ENCODE measurements at regions not wholly inside any gene's neighbourhood (a gene's known extent, or its start where the extent isn't known, plus 50 kb on each side); places are given as distances from the start of the nearest gene placed in this dataset.

DNA sequence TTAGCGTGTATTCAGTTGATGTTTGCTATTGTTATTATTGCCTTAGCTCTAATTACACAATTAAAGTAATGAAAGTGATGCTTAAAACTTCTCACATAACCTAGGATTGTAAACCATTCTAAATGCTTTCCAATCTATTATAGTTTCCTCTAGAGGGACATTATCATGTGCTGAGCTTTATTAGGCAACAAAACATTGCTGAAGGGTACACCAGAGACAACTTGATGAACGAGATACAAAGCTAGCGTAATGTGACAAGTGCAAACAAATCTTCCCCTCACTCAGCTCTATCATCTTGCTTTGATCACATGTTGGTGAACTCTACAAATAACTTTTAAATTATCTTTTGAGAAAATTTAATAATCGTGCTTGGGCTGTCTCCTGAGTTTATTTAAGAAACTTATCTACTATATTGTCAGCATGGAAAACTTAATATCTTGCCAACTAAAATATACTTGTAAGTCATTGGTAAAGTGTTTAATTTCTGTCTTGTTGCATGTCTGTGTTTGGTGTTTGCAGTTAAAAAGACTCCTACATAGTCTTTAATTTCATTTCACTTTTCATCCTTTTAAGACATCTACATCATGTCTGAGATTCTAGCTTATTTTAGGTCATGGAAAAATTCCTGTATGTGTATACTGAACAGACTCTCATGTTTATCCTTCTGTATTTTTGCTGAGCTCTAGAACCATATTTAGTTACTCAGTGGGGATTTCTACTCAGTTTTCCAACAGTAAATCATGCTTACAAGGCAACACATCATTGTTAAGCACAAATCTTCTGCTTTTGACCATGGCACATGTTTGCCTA is 104.2 kb upstream of the ADAMTS5 start:
- intact Hi-C loops (cut with DNase I) = no loop called here
- Histone ChIP-seq H3K27ac (no peak overlapping the region), H3K4me3 (no peak overlapping the region), H3K9me3 (no peaks in the 10 kb centered on the region), H3K27me3 (ENCODE audit: insufficient read depth in 3 of 3, low read length in 2 of 3) (no peaks in the 10 kb centered on the region), H3K36me3 (ENCODE audit: insufficient read depth in 1 of 2, low read depth in 1 of 2) (no peaks in the 10 kb centered on the region), H3K4me1 (no peaks in the 10 kb centered on the region)
- 64 to 71% (median 68%) methylated on average over 4 of the region's 4 CpGs for WGBS, 3 donors
- no peak for ATAC-seq
- TF ChIP-seq, protein P1, sequence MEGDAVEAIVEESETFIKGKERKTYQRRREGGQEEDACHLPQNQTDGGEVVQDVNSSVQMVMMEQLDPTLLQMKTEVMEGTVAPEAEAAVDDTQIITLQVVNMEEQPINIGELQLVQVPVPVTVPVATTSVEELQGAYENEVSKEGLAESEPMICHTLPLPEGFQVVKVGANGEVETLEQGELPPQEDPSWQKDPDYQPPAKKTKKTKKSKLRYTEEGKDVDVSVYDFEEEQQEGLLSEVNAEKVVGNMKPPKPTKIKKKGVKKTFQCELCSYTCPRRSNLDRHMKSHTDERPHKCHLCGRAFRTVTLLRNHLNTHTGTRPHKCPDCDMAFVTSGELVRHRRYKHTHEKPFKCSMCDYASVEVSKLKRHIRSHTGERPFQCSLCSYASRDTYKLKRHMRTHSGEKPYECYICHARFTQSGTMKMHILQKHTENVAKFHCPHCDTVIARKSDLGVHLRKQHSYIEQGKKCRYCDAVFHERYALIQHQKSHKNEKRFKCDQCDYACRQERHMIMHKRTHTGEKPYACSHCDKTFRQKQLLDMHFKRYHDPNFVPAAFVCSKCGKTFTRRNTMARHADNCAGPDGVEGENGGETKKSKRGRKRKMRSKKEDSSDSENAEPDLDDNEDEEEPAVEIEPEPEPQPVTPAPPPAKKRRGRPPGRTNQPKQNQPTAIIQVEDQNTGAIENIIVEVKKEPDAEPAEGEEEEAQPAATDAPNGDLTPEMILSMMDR (IDR thresholded peaks at IDR 0.05) = no peak
- no peak for DNase-seq

DNA sequence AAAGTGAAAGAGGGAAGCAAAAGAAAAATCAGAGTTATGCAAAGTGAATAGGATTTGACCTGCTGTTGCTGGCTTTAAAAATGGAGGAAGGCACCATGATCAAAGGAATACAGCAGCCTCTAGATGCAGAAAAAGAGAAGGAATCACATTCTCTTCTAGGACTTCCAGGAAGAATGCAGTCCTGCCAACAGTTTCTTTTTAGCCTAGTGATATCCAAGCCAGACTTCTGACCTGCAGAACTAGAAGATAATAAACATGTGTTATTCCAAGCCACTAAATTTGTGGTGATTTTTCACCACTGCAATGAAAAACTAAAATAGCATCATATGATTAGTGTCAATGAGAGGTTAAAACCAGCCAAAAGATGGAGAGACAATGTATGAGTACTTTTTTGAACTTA is 101.9 kb upstream of the ADAMTS5 start:
- H3K4me3 ChIP-seq = no peak overlapping the region
- no peak overlapping the region for H3K27ac ChIP-seq
- H3K9me3 ChIP-seq = no peaks in the 10 kb centered on the region
- H3K4me1 ChIP-seq = no peaks in the 10 kb centered on the region
- ATAC-seq = no peak
- no peak for DNase-seq
- H3K27me3 ChIP-seq (ENCODE audit: insufficient read depth in 3 of 3, low read length in 2 of 3) = no peaks in the 10 kb centered on the region
- intact Hi-C loops (cut with DNase I) = no loop called here
- no peaks in the 10 kb centered on the region for H3K36me3 ChIP-seq (ENCODE audit: insufficient read depth in 1 of 2, low read depth in 1 of 2)
- TF ChIP-seq, protein P1 (IDR thresholded peaks at IDR 0.05) = no peak

DNA sequence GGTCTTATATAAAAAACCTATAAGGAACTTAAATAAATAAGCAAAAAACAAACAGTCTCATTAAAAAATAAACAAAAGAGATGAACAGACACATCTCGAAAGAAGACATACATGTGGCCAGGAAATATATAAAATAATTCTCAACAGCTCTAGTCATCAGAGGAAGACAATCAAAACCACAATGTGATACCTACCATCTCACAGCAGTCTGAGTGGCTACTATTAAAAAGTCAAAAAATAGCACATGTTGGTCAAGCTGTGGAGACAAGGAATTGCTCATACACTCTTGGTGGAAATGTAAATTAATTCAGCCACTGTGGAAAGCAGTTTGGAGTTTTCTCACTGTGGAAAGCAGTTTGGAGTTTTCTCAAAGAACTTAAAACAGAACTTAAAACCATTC is 100.3 kb upstream of the ADAMTS5 start:
- ATAC-seq = no peak
- Histone ChIP-seq H3K27me3 (ENCODE audit: insufficient read depth in 3 of 3, low read length in 2 of 3) (no peaks in the 10 kb centered on the region), H3K4me3 (no peak overlapping the region), H3K36me3 (ENCODE audit: insufficient read depth in 1 of 2, low read depth in 1 of 2) (no peaks in the 10 kb centered on the region), H3K9me3 (no peaks in the 10 kb centered on the region), H3K27ac (no peak overlapping the region), H3K4me1 (no peaks in the 10 kb centered on the region)
- 86 to 97% (median 90%) methylated on average over 1 of the region's 1 CpG for WGBS, 3 donors
- TF ChIP-seq, protein P1 (IDR thresholded peaks at IDR 0.05) = no peak
- intact Hi-C loops (cut with DNase I) = no loop called here
- DNase-seq = no peak

DNA sequence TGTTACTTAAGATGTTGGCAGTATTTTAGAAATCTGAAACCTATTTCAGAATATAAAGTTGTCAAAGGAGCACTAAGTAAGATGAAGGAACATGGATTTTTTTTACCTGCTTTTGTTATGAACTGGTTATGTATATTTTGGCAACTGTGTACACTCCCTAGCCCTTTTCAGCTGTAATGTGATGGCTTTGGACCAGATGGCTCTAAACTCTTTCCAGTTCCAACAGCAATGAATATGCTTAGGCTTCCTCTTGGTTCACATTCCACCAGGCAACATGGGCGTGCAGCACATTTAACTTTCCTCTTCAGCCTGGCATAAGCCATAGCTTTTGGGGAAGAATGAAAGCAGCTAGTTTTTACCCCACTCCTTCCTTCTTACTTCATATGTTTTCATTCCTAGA is 95.6 kb upstream of the ADAMTS5 start:
- DNase-seq = no peak
- Histone ChIP-seq H3K27me3 (ENCODE audit: insufficient read depth in 3 of 3, low read length in 2 of 3) (no peaks in the 10 kb centered on the region), H3K27ac (no peak overlapping the region), H3K36me3 (ENCODE audit: insufficient read depth in 1 of 2, low read depth in 1 of 2) (no peaks in the 10 kb centered on the region), H3K4me3 (no peak overlapping the region), H3K4me1 (no peaks in the 10 kb centered on the region), H3K9me3 (no peaks in the 10 kb centered on the region)
- TF ChIP-seq, protein P1 (IDR thresholded peaks at IDR 0.05) = no peak
- intact Hi-C loops (cut with DNase I) = no loop called here
- 40 to 80% (median 43%) methylated on average over 1 of the region's 1 CpG for WGBS, 3 donors
- no peak for ATAC-seq

DNA sequence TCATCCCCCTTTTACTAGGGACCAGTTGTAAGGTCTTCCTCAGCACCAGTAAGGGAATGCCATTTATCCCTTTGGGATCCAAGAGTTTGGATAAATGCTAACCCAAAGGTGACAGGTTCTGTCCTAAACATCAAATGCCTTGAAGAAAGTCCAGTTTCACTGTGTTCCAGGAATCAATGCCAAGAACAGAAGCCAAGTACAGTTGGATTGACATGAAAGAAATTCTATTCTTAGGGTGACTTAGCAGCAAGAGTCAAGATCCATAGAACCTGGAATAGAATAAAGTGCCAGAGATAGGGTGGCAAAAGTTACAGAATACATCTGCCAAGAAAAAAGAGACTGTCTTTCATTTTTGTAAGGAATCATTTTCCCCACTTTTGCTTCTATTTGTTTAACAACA is 94.9 kb upstream of the ADAMTS5 start:
- H3K27me3 ChIP-seq (ENCODE audit: insufficient read depth in 3 of 3, low read length in 2 of 3) = no peaks in the 10 kb centered on the region
- H3K4me3 ChIP-seq = no peak overlapping the region
- ATAC-seq (no peak), DNase-seq (no peak)
- no peak overlapping the region for H3K27ac ChIP-seq
- intact Hi-C loops (cut with DNase I) = no loop called here
- H3K36me3 ChIP-seq (ENCODE audit: insufficient read depth in 1 of 2, low read depth in 1 of 2) = no peaks in the 10 kb centered on the region
- H3K4me1 ChIP-seq = no peaks in the 10 kb centered on the region
- TF ChIP-seq, protein P1 (IDR thresholded peaks at IDR 0.05) = no peak
- H3K9me3 ChIP-seq = no peaks in the 10 kb centered on the region

Data from psoas muscle (tissue), 7 donors.